Epithelial cell of prostate (primary cell): ENCODE measurements at regions not wholly inside any gene's neighbourhood (a gene's known extent, or its start where the extent isn't known, plus 50 kb on each side); places are given as distances from the start of the nearest gene placed in this dataset.
A peak's percentile ranks its signal among the peaks of the same experiment; 100 is the strongest.
"Not testable (repeated sequence)": the region's sequence is repeated elsewhere in the genome, so short reads cannot be mapped to it uniquely, and the experiment has no call there.

ENCODE experiments used
- DNase-seq: peaks from one replicate; pipeline ENCODE4 v3.0.0-alpha.2; 2011; ENCODE audit warnings: low read depth, low spot score
- H3K27ac ChIP-seq: fragments of 450-650 bp; 2 replicates; pipeline ENCODE4 v1.5.1; 2017; ENCODE audit warnings: mild to moderate bottlenecking

- no peak for DNase-seq
Observed at GRCh38 chr2:142767847-142768246, 109.6 kb upstream of the KYNU start.

GRCh38 chr2:142758973-142759372 is 118.5 kb upstream of the KYNU start:
- DNase-seq: no peak
- H3K27ac ChIP-seq: no peak overlapping the region

More at GRCh38 chr2:142767847-142768246, 109.6 kb upstream of the KYNU start:
- no peak overlapping the region for H3K27ac ChIP-seq

GRCh38 chr2:142757111-142757510 is 120.4 kb upstream of the KYNU start:
- no peak for DNase-seq
- H3K27ac ChIP-seq: peak overlapping the region; percentile 21

- H3K27ac ChIP-seq: peak overlapping the region; percentile 21
- peak; percentile 33 for DNase-seq
Observed at GRCh38 chr2:142756430-142756829, 121.0 kb upstream of the KYNU start.

GRCh38 chr2:142755191-142755590 is 122.3 kb upstream of the KYNU start:
- no peak overlapping the region for H3K27ac ChIP-seq
- DNase-seq: no peak

- H3K27ac ChIP-seq: no peak overlapping the region
- no peak for DNase-seq
Observed at GRCh38 chr2:142754182-142754581, 123.3 kb upstream of the KYNU start.

GRCh38 chr2:142750858-142751257 is 126.6 kb upstream of the KYNU start:
- DNase-seq: no peak
- no peak overlapping the region for H3K27ac ChIP-seq

GRCh38 chr2:142748559-142749099 is 128.8 kb upstream of the KYNU start:
- H3K27ac ChIP-seq: no peak overlapping the region
- DNase-seq: no peak

- no peak for DNase-seq
- H3K27ac ChIP-seq: no peak overlapping the region
Observed at GRCh38 chr2:142745691-142746090, 131.8 kb upstream of the KYNU start.

GRCh38 chr2:142742371-142743214 is 134.9 kb upstream of the KYNU start:
- DNase-seq: peak; percentile 40
- peak overlapping the region; percentile 40 for H3K27ac ChIP-seq

GRCh38 chr2:142741764-142742269 is 135.6 kb upstream of the KYNU start:
- DNase-seq: no peak
- peak overlapping the region; percentile 40 for H3K27ac ChIP-seq

- no peak overlapping the region for H3K27ac ChIP-seq
- no peak for DNase-seq
Observed at GRCh38 chr2:142734770-142735169, 142.7 kb upstream of the KYNU start.

- DNase-seq: no peak
- no peak overlapping the region for H3K27ac ChIP-seq
Observed at GRCh38 chr2:142734231-142734630, 143.2 kb upstream of the KYNU start.

- not testable (repeated sequence) for DNase-seq, H3K27ac ChIP-seq
Observed at GRCh38 chr2:142729814-142730213, 147.7 kb upstream of the KYNU start.

GRCh38 chr2:142727821-142728478 is 149.5 kb upstream of the KYNU start:
- DNase-seq, H3K27ac ChIP-seq: not testable (repeated sequence)

GRCh38 chr2:142725386-142725785 is 152.1 kb upstream of the KYNU start:
- no peak overlapping the region for H3K27ac ChIP-seq

GRCh38 chr2:142724713-142725349 is 152.6 kb upstream of the KYNU start:
- no peak overlapping the region for H3K27ac ChIP-seq
- DNase-seq: no peak

More at GRCh38 chr2:142725386-142725785, 152.1 kb upstream of the KYNU start:
- no peak for DNase-seq

GRCh38 chr2:142724186-142724585 is 153.3 kb upstream of the KYNU start:
- no peak for DNase-seq
- H3K27ac ChIP-seq: no peak overlapping the region

- H3K27ac ChIP-seq: no peak overlapping the region
- no peak for DNase-seq
Observed at GRCh38 chr2:142723236-142723635, 154.2 kb upstream of the KYNU start.

GRCh38 chr2:142722569-142722968 is 154.9 kb upstream of the KYNU start:
- DNase-seq: no peak
- no peak overlapping the region for H3K27ac ChIP-seq

- no peak for DNase-seq
Observed at GRCh38 chr2:142722086-142722485, 155.4 kb upstream of the KYNU start.

More at GRCh38 chr2:142722086-142722485, 155.4 kb upstream of the KYNU start:
- H3K27ac ChIP-seq: no peak overlapping the region
